HG03175 (cell line): ENCODE measurements at regions not wholly inside any gene's neighbourhood (a gene's known extent, or its start where the extent isn't known, plus 50 kb on each side); places are given as distances from the start of the nearest gene placed in this dataset.
"Not testable (repeated sequence)": the region's sequence is repeated elsewhere in the genome, so short reads cannot be mapped to it uniquely, and the experiment has no call there.

Experiments used
- ATAC-seq: cut with Tn5 transposase; IDR thresholded peaks from one replicate; pipeline ENCODE4 v1.9.1; 2021; ENCODE audit warnings: mild to moderate bottlenecking, moderate library complexity; ENCODE audit not compliant: unreplicated experiment

DNA sequence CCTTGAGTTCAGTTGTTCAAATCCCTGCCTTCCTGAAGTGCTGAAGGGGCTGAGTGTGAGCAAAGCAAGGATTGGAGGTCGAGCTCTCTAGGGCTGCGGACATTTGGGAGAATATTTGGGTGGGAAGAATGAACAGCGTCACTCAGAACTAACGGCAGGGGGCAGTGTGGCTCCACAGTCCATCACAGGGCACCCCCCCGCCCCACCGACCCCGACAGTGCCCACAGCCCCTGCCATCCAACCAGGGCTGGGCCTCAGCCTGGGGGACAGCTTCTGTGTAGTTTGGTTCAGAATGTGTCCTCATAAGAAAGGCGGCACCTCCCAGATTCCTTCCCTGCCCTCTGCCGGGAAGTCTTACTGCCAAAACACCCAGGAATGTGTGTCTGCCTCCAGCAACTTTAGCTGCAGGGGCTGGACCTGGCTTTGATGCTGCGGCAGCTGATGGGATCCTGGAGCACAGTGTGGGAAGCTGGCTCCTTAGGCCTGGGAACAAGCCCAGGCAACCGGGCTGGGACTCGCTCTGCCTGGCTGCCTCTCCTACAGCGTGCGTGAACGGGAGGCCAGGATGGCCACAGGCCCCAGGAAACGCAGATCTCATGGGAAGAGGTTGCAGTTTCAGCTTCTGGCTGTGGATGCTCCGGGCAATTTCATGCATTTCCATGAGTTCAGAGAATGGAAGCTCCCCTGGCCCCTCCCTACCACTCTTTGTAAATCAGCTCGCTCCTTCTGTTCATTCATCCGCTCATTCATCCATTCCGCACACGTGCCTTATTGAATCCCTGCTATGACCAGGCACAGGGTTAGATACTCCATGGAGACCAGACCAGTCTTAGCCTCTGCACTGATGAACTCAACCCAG is 104.9 kb upstream of the TMPRSS2 start:
- ATAC-seq = no peak

DNA sequence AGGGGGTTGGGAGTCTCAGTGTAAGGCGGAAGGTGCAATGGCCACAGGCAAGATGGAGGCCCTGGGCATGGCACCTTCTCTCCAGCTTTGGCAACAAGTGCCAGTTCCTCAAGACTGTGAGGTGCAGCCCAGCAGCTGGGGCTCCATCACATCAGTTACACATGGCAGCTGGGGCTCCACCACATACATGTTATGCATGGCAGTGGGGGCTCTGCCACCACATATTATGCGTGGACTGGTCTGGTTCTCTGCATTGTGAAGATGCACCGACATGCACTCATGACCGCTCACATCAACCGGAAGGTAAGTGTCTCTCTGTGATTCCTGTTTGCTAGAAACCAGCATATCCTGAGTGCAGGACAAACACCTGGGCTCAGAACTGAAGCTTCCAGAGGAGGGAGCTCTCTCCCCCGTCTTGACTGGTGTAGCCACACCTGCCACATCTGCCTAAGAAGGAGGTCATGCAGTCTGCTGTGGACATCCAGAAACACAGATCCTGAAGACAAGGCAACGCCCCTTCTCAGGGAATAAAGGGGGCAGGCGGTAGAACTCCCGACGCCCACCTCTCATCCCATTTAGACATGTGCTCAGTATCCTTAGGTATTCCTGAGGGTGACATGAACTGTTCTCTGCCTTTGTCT is 104.1 kb upstream of the TMPRSS2 start:
- no peak for ATAC-seq

DNA sequence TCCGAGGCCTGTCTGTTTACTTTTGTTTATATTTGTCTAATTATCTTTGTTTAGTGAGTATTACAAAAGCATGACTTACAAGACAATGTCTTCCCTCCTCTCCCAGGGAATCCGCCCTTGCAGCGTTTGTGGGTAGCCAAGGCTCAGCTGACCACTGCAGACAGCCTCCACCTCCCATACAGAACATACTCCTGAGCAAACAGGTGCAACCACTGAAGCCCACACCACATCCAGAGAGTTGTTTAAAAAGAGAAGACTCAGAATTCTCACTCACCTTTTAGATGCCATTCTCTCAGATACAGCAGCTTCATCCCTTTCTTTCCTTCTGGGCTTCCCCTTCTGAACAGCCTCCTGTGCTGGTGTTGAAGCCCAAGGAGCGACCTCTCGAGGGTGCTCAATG is 103.5 kb upstream of the TMPRSS2 start:
- ATAC-seq = no peak

DNA sequence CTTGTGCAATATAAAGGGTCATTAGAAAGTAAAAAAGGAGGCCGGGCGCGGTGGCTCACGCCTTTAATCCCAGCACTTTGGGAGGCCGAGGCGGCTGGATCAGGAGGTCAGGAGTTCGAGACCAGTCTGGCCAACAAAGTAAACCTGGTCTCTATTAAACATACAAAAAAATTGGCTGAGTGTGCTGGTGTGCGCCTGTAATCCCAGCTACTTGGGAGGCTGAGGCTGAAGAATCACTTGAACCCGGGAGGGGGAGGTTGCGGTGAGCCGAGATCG is 102.8 kb upstream of the TMPRSS2 start:
- ATAC-seq = not testable (repeated sequence)

DNA sequence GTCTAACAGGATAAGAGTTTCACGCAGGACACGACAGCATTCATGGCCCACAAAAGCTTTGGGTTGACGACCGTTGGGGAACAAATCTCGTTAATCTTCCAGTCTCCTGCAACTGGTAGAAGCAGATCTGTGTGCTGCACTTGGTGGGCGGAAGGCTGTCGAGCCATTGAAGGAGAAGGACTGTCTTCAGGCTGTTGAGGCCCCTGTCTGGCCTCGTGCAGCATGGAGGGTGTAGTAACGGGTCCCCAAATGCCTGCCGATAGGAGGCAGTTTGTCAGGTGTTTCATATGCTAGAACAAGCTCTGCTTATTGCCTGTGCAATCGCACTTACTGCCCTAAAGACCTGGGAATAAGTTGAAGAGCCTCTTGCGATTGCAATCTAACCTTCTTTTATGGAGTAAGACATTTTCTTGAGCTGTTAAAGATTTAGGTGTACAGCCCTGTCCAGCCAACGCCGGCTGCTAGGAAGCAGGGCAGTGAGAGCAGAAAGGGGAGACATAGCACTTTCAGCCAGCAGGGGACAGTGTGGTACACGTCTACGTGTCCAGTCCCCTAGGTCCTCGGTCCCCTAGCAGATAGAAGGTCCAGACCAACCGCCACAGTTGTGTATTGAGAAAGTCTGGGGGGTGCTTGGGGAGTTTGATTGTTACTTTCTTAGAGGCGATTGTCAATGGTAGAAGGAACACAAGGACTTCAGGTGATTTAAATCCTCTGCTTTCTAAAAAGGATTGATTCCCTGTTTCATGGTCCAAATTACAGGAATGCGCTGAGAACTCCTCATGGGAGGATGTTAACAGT is 102.3 kb upstream of the TMPRSS2 start:
- no peak for ATAC-seq

DNA sequence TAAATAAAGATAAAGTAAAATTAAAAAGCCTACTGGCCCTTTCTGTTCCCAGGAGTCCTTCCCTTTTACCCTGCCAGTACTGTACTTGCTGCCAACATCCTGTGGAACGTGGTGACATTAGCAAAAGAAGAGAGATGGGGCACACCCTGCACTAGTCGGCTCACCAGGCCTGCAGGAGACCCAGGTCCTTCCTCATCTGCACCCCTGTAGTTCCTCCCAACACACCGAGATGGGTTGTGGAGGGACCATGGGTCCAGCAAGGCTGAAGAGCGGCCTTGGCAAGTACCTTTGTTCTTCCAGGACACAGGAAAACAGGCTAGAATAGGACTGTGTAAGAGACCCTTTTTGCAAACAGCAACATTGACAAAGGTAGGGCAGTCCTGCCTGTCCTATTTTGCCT is 98.7 kb upstream of the TMPRSS2 start:
- ATAC-seq = no peak

DNA sequence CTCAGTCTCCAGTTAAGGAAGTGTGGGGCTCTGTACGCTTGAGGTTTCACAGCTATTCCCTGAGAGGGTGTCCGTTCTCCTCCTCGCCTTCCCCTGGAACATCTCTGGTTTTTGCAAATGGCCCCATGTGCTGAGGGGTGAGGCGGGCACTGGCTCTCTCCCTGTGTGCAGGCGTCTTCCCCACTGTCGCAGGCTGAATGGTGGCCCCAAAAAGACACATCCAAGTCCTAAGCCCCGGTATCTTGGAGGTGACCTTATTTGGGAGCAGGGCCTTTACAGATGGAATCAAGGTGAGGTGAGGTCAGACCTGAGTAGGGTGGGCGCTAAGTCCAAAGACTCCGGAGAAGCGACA is 98.0 kb upstream of the TMPRSS2 start:
- ATAC-seq = no peak

DNA sequence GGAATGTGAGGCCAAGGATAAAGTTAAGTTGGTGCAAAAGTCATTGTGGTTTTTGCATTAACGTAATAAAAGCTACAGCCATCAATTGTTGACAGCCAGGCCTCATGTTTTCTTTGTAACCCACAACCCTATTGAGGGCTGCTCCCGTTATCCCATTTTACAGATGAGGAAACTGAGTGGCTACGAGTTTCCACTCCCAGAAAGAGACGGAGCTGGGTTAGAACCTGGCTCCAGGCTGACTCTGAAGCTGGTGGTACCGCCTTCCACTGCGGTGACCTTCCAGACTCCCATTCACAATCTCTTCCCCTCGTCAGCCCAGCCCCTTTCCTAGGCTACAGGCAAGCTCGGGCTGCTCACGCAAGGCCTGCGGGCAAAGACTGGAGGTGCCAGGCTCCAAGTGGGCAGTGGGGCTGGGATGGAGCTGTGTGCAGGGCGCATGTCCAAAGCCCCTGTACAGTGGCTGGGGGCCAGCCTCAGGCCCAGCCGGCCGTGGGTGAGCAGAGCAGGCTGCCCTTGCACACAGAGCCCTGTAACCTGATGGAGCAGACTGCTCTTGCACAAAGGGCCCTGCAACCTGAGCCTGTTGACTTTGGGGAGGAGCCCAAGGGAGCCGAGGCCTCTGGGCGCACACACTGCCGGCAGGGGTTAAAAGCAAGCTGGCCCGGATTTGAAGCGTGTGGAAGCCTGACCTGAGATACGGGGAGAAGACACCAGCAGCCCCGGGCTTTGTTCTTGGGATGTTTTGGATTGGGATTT is 97.4 kb upstream of the TMPRSS2 start:
- no peak for ATAC-seq

DNA sequence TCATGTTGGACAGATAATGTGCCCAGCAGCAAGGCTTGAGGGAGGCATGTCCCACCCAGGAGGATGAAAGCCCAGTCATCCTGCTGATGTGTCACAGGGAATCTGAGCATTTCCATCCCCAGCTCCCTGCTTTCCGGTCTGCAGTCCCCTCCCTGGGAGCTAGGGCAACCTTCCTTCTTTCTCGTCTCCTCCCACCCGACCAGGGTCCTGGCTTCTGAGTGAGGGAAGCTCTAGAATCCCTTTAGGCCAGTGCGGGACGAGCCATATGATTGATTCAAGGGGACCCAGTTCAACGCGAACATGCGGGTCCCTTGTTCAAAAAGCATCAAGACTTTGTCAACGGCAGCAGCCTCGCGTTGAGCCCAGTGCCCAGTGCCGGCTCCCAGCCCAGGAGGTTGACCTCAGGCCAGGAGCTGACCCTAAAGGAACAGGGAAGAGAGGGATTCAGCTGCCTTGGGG is 96.7 kb upstream of the TMPRSS2 start:
- ATAC-seq = no peak

DNA sequence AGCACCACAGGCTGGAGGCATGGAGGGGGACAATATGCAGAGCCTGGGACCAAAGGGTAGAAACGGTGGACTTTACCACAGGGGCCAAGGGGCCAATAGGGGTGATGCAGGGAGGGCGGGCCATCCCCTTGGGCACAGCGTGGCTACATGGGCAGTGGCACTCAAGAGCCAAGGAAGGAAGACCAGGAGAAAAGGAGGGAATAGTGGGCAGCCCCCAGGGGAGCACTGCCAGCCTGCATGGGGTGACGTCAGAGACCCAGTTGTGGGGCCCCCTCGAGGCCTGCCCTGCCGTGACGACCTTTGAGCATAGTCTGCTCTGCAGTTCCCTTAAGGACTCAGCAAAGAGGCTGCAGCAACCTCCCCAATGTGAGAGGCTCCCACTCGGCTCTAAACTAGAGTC is 95.5 kb upstream of the TMPRSS2 start:
- ATAC-seq = no peak

DNA sequence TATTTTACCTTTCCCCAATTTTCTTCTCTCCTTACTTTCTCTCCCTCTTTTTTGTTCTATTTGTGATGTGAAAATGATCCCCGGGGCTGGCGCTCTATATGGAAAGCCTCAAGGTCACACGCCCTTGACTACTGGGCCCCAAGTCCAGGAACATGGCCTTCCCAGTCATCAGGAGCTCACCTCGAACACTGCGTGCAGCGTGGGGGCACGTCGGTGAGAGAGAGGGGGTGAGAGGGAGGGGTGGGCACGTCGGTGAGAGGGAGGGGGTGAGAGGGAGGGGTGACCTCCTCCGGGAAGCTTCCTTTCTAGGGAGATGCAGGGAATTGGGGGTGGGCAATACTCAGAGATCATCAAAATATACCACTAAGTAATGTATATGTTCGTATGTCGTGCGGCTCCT is 94.6 kb upstream of the TMPRSS2 start:
- ATAC-seq = no peak

DNA sequence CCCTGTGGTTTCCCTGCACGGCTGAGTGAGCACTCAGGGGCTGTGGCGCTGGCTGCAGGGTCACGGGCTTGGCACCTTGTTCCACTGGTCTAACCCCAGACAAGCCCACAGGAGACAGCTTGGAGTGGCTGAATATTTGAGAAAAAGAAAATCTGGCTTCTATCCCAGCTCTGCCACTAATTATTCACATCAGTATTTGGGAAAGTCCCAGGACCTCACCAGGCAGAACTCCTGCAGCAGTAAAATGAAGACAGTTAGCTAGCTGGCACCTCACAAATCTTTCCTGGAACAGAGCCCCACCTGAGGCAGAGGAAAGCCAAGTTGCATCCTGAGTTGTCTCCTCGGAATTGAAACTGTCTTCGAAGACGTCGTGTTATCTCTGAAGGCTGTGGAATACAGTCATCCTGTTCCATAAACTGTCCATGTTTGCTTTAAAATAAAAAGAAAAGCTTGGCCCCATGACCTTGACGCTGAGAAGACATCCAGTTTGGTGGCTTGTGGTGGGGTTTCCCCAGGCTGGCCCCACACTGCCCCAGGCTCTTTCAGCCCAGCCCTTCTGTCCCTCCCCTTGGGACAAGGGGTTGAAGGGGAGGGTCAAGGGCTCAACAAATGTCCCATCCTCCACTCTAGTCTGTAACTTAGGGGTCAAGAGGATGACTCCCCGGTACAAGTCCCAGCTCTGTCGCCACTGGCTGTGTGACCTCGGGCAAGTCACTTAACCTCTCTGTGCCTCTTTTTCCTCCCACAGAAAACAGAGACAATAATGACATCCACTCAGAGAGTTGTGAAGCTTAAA is 93.8 kb upstream of the TMPRSS2 start:
- ATAC-seq = no peak

DNA sequence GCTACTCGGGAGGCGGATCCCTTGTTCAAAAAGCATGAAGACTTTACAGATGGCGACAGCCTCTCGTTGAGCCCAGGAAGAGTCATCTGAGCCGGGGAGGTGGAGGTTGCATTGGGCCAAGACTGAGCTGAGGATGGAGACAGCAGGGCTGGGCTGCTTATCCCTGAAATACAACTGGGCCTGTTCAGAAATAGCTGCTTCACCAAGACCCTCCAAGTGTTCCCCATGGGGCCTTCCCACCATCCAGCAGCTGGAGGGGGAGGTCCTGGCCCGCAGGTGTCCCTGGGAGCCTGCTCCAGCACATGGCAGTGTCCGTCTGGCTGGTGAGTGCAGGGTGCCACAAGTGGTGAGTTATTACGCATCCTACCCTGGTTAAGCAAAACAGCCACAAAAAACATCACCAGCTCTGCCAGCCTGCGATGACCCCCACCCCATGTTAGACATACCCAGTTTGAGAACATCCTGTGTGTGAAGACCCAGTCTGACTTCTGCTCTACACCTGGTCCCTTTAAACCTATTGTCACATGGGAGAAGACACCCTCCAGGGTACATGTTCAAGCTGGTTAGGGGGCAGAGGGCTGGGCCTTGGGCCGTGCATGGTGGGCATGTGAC is 93.1 kb upstream of the TMPRSS2 start:
- no peak for ATAC-seq

DNA sequence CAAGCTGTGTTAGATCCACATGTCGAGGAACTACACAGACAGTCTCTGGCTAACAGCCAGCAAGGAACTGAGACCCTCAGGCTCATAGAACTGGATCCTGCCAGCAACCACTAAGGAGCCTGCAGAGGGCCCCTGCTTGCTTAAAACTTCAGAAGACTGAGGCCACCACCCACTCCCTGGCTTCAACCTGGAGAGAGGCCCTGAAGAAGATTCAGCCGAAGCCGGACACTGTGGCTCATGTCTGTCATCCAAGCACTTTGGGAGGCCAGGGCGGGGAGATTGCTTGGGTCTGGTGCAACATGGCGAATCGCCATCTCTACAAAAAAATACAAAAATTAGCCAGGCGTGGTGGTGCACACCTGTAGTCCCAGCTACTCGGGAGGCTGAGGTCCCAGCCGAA is 92.6 kb upstream of the TMPRSS2 start:
- ATAC-seq = no peak

DNA sequence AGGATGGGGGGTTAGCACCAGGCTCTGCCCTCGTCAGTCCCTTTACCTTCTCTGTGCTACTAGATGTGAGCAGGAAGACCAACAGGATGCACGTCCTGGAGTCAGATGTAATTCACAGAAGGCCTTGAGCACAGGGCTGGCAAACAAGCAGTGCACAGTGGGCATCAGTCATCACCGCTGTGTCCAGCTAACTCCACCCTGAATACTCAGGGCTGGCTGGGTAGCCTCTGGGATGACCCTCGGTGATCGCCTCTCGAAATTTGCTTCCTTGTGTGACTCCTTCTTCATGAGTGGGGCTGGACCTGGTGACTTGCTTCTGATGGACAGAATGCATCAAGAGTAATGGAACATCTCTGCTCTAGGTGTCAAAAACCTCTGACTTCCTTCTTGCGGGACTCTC is 92.2 kb upstream of the TMPRSS2 start:
- no peak for ATAC-seq

DNA sequence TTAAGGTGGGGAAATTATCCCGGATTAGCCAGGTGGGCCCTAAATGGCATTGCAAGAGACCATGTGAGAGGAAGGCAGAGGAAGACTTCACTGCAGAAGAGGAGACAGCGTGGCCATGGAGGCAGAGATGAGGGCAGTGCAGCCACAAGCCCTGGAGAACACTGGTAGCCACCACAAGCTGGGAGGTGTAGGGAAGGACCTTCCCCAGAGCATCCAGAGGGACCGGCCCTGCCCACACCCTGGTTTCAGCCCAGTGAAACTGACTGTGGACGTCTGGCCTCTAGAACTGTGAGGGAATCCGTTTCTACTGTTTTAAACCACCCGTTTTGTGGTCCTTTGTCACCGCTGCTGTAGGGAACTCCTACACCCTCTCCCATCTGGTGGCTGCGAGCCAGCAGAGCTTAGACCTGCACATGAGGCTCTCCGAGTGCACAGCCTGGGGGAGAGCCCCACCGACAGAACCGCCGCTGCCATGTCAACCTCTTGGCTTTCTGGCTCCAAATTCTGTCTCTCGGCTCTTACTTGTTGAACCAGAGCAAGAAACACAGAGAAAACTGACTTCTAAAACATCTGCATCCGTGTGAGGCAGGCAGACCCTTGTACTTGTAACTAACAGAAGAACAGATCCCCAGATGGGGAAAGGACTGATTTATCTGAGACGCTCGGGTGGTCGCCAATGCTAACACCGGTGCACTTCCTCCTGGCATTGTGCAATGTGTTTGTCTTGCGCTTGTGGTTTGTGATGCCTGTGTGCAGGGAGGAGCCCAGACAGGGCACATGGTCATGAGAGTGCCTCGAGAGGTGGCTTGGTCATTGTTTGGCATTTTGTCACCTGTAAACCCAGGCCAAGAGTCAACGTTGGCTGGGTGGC is 90.8 kb upstream of the TMPRSS2 start:
- ATAC-seq = no peak

DNA sequence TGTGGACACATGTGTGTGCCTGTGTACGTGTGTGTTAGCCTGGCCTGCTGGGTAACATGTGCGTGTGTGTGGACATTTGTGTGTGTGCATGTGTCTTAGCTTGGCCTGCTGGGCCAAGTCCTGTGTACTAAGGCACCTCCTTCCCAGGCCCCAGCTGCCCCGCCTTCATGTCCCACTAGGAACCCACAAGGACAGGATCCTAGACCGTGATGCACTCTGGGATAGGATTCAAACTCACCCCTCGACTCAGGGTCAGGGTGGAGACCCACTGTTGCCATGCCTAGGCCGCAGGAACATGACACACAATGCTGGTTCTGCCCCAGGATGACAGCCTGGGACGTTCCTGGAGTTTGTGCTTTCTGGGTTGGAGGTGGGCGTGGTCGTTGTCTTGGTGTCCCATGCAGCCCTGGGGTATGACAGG is 89.9 kb upstream of the TMPRSS2 start:
- ATAC-seq = no peak

DNA sequence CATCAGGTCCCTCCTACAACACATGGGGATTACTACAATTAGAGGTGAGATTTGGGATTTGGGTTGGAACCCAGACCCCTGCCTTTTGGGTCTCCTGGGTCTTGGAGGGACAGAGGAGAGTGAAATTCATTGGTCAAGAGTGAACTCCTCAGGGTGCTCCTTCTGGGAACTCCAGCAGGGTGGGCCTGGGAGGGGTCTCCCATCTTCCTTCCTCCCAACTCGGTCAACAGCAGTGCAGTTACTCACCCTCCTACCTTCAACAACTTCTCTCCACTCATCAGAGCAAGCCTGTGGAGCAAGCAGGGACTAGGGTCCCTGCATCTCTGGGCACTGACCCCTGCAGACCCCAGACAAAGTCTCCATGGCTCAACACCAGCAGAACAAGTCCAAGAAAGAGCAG is 89.3 kb upstream of the TMPRSS2 start:
- no peak for ATAC-seq
